Coronary artery (tissue), 2 donors: ENCODE measurements at regions not wholly inside any gene's neighbourhood (a gene's known extent, or its start where the extent isn't known, plus 50 kb on each side); places are given as distances from the start of the nearest gene placed in this dataset.

Experiments used
- DNase-seq: peaks from one replicate; pipeline ENCODE4 v3.0.0-alpha.2; 2017; ENCODE audit warnings: low spot score
- H3K27ac ChIP-seq, 2 donors: fragments of 200-600 bp; sonication (generic); one replicate each; pipeline ENCODE4 v1.5.1; 2016 to 2019
- H3K4me3 ChIP-seq: fragments of 200-600 bp; sonication (generic); 2 replicates; pipeline ENCODE4 v1.5.1; 2016; ENCODE audit warnings: mild to moderate bottlenecking, moderate library complexity
- TF ChIP-seq, protein P1 (sequence below): fragments of 200-600 bp; sonication (generic); IDR thresholded peaks from one replicate; pipeline ENCODE4 v1.5.1; 2019; ENCODE audit warnings: antibody characterized with exemption

- TF ChIP-seq, protein P1, sequence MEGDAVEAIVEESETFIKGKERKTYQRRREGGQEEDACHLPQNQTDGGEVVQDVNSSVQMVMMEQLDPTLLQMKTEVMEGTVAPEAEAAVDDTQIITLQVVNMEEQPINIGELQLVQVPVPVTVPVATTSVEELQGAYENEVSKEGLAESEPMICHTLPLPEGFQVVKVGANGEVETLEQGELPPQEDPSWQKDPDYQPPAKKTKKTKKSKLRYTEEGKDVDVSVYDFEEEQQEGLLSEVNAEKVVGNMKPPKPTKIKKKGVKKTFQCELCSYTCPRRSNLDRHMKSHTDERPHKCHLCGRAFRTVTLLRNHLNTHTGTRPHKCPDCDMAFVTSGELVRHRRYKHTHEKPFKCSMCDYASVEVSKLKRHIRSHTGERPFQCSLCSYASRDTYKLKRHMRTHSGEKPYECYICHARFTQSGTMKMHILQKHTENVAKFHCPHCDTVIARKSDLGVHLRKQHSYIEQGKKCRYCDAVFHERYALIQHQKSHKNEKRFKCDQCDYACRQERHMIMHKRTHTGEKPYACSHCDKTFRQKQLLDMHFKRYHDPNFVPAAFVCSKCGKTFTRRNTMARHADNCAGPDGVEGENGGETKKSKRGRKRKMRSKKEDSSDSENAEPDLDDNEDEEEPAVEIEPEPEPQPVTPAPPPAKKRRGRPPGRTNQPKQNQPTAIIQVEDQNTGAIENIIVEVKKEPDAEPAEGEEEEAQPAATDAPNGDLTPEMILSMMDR, result no peak
- H3K27ac ChIP-seq, result no peak overlapping the region
- no peak for DNase-seq
- no peak overlapping the region for H3K4me3 ChIP-seq
Observed at GRCh38 chr10:10780746-10781145, 236.9 kb upstream of the CELF2 start.

DNA sequence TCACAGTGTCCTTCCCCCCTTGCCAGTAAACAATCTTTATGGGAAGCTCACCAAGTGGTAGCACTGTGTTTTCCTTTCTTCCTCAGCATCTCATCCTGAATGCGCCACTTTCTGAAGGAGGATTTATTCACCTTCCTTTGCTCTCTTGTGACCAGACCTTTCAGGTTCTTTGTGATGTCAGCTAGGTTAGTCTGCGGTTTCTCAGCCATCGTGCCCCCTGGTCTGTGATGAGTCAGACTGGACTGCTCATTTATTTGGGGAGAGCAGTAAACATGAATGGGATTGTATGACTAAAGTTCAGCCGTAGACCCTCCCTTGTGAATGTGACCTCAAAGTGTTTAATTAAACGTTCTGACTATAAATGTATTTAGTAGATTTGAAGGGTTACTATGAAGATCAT lies 235.1 kb upstream of the CELF2 start:
- H3K4me3 ChIP-seq, result no peak overlapping the region
- no peak for DNase-seq
- H3K27ac ChIP-seq, result no peak overlapping the region
- TF ChIP-seq, protein P1, result no peak

DNA sequence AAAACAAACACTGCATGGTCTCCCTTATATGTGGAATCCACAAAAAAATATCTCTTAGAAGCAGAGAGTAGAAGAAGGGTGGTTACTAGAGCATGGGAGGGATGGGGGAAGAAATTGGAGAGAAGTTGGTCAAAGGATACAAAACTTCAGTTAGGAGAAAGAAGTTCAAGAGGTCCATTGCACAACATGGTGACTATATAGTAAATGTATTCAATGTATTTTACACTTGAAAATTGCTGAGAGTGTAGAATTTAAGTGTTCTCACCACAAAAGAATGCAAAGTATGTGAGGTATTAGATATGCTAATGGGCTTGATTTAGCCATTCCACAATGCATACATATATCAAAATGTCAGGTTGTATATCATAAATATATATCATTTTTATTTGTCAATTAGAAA lies 232.0 kb upstream of the CELF2 start:
- TF ChIP-seq, protein P1, result no peak
- no peak for DNase-seq
- no peak overlapping the region for H3K4me3 ChIP-seq

DNA sequence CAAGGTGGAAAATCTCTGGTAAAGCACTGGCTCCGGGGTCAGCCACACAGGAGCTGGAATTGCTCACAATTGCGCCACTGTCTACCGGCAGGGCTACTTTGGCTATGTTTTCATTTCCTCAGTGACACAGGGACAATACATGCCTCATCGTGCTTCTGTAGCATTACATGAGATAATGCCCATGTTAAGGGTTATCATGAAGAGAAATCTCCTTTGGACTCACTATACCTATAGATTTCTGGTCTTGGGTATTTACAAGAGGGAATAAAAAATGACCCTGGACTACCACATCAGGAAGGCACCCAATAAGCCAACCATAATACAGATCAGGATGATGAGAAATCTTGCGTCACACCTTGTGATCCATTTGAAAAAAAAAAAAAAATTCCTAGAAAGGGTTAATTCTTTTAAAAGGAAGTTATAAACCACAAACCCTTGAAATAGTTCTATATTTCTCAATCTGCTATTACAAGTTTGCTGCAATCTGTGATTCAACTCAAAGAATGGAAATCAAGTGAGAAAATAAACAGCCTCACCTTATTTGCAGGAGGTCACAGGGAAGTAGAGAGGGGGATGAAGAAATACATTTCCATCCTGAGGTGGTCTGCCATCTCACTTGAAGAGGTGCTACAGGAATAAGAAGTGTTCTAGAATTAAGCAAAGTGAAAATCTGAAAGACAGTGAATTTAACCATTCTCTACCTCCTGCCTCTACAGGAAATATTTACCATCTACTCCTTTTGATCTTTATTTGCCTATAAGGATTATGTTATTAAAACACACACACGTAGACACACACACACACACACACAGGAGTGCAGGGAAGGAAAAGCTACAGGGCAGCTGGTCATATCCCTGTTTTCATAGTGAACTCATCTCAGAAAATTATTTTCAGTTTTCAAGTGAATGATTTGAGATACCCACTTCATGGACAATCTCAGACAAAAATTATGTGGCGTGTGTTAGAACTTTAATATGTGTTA lies 231.3 kb upstream of the CELF2 start:
- peak overlapping the region in 1 of 2 donors; percentile 2 for H3K27ac ChIP-seq
- TF ChIP-seq, protein P1, result no peak
- no peak overlapping the region for H3K4me3 ChIP-seq
- DNase-seq, result no peak

More for the DNA sequence above, 232.0 kb upstream of the CELF2 start:
- H3K27ac ChIP-seq, result no peak overlapping the region

DNA sequence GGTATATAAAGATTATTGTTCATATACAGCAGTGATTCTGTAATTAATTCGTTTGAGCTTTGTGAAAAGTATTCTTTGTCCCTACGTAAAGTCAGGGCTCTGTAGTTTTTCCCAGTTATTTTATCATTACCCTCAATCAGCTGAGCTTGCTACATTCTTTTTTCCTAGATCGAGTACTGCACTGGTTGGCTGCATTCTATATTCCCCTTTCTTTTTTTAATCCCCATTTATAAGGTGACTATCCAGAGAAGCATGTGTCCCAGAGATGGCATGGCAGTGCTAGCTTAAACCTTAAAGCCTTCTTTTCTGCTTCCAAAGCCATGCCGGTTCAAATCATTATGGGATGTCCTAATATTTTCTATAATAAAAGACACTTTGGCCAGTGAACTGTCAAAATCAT lies 230.1 kb upstream of the CELF2 start:
- no peak for DNase-seq
- TF ChIP-seq, protein P1, result no peak
- no peak overlapping the region for H3K27ac ChIP-seq
- H3K4me3 ChIP-seq, result no peak overlapping the region

DNA sequence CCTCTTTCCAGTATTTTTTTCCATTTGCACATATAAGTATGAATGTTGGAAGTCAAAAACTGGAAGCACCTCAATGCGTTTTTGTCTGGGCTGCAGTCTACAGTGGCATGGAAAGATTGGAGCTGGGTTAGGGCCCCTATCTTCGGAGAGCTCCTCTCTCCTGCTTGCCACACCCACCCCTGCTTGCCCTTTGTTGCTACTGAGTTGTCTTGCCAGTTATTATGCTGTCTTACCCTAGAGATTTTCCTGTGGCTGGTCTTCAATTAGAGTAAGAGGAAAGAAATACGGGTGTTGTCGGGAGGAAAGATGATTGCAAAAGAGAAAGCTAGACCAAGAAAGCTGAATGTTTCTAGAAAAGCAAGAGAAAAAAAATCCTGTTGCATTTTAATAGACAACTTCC lies 228.9 kb upstream of the CELF2 start:
- Histone ChIP-seq H3K4me3 (no peak overlapping the region), H3K27ac (no peak overlapping the region)
- TF ChIP-seq, protein P1, result no peak
- no peak for DNase-seq

DNA sequence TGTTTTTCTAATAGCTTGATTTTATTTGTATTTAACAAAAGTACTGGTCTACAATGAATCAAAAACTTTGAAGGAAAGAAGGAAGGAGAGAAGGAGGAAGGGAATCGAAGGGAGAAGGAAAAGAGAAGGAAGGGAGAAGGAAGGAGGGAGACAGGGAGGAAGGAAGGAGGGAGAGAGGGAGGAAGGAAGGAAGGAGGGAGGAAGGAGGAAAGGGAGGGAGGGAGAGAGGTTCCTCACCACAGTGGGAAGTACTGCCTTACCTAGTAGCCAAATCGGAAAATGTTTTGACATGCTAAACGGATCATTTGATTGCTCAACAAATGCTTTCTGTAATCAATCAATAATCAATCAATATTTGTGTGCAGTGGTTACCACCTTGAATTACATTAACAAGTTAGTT lies 225.8 kb upstream of the CELF2 start:
- TF ChIP-seq, protein P1, result no peak
- Histone ChIP-seq H3K4me3 (no peak overlapping the region), H3K27ac (no peak overlapping the region)
- no peak for DNase-seq
